CD14-positive monocyte (primary cell): ENCODE measurements at regions not wholly inside any gene's neighbourhood (a gene's known extent, or its start where the extent isn't known, plus 50 kb on each side); places are given as distances from the start of the nearest gene placed in this dataset.

ENCODE experiments used
- DNase-seq, 3 donors: peaks; one replicate each; pipeline ENCODE4 v3.0.0-alpha.2; 2011 to 2022
- H2AFZ ChIP-seq: 2 replicates; pipeline ENCODE4 v1.6.0; 2012; ENCODE audit warnings: mild to moderate bottlenecking, low read depth, low read length, inconsistent platforms; ENCODE audit not compliant: insufficient read depth, poor library complexity, severe bottlenecking
- H3K27ac ChIP-seq, 2 donors: 1 replicate in 1 of 2; 2 replicates in 1 of 2; pipeline ENCODE4 v1.5.1; 2012 to 2013; ENCODE audit warnings: low read length in 2 of 2, control low read depth in 1 of 2, inconsistent platforms in 1 of 2, low read depth in 1 of 2, mild to moderate bottlenecking in 1 of 2
- H3K27me3 ChIP-seq, 2 donors: one replicate each; pipeline versions ENCODE4 v1.6.0 to v1.6.1; 2011 to 2013; ENCODE audit warnings: low read length in 2 of 2; ENCODE audit not compliant: control insufficient read depth in 2 of 2, insufficient read depth in 2 of 2
- H3K36me3 ChIP-seq, 2 donors: replicated peaks in 1 of 2; 1 replicate in 1 of 2; 2 replicates in 1 of 2; pipeline versions ENCODE4 v1.5.1 to v1.6.1; 2012 to 2013; ENCODE audit warnings: low read length in 2 of 2, control low read depth in 1 of 2, inconsistent platforms in 1 of 2, mild to moderate bottlenecking in 1 of 2; ENCODE audit not compliant: insufficient read depth in 2 of 2, control insufficient read depth in 1 of 2
- H3K4me1 ChIP-seq, 2 donors: 1 replicate in 1 of 2; 2 replicates in 1 of 2; pipeline versions ENCODE4 v1.5.1 to v1.6.1; 2012 to 2013; ENCODE audit warnings: low read length in 2 of 2, control low read depth in 1 of 2, inconsistent platforms in 1 of 2, mild to moderate bottlenecking in 1 of 2, moderate library complexity in 1 of 2; ENCODE audit not compliant: insufficient read depth in 2 of 2, control insufficient read depth in 1 of 2
- H3K4me2 ChIP-seq: replicated peaks from 2 replicates; pipeline ENCODE3; 2012; ENCODE audit warnings: low read length, moderate library complexity, mild to moderate bottlenecking; ENCODE audit not compliant: poor library complexity, severe bottlenecking; ENCODE audit errors: extremely low read depth
- H3K4me3 ChIP-seq, 3 experiments: fragments of 200-600 bp in 1 of 3; sonication (generic) in 1 of 3; replicated peaks in 1 of 3; 1 replicate in 2 of 3; 2 replicates in 1 of 3; pipeline ENCODE4 v1.5.1; 2011 to 2013; ENCODE audit warnings: low read length in 3 of 3, mild to moderate bottlenecking in 3 of 3, control low read depth in 2 of 3, low read depth in 2 of 3, inconsistent platforms in 1 of 3, moderate library complexity in 1 of 3
- H3K79me2 ChIP-seq: 2 replicates; pipeline ENCODE4 v1.6.0; 2012; ENCODE audit warnings: mild to moderate bottlenecking, control low read depth, inconsistent platforms, low read length, moderate library complexity; ENCODE audit not compliant: insufficient read depth
- H3K9ac ChIP-seq: 2 replicates; pipeline ENCODE4 v1.6.0; 2017; ENCODE audit warnings: low read length, mild to moderate bottlenecking; ENCODE audit not compliant: insufficient read depth, poor library complexity, severe bottlenecking
- H3K9me3 ChIP-seq, 2 donors: replicated peaks in 1 of 2; 1 replicate in 1 of 2; 2 replicates in 1 of 2; pipeline versions ENCODE4 v1.5.1 to v1.6.1; 2012 to 2013; ENCODE audit warnings: low read length in 2 of 2, control low read depth in 1 of 2; ENCODE audit not compliant: control insufficient read depth in 1 of 2, insufficient read depth in 1 of 2
- H4K20me1 ChIP-seq: 2 replicates; pipeline ENCODE4 v1.6.0; 2012; ENCODE audit warnings: mild to moderate bottlenecking, low read length, control low read depth, moderate library complexity; ENCODE audit not compliant: insufficient read depth
- H3K27ac Mint-ChIP-seq, 7 donors: one replicate each; pipeline ENCODE4 v1.8.0; 2020; ENCODE audit warnings: mild to moderate bottlenecking in 7 of 7, mixed read lengths in 7 of 7, moderate library complexity in 6 of 7, inconsistent platforms in 2 of 7
- H3K27me3 Mint-ChIP-seq, 3 donors: one replicate each; pipeline ENCODE4 v1.8.0; 2021 to 2022; ENCODE audit warnings: low read depth in 3 of 3, mild to moderate bottlenecking in 3 of 3, mixed read lengths in 3 of 3, moderate library complexity in 3 of 3, inconsistent platforms in 1 of 3
- H3K36me3 Mint-ChIP-seq, 2 donors: one replicate each; pipeline ENCODE4 v1.8.0; 2020; ENCODE audit warnings: mixed read lengths in 2 of 2, inconsistent platforms in 1 of 2, mild to moderate bottlenecking in 1 of 2
- H3K4me1 Mint-ChIP-seq: one replicate; pipeline ENCODE4 v1.8.0; 2020; ENCODE audit warnings: mild to moderate bottlenecking, mixed read lengths
- H3K4me3 Mint-ChIP-seq, 2 donors: one replicate each; pipeline ENCODE4 v1.8.0; 2020; ENCODE audit warnings: mild to moderate bottlenecking in 2 of 2, mixed read lengths in 2 of 2, moderate library complexity in 1 of 2
- H3K9me3 Mint-ChIP-seq, 7 donors: one replicate each; pipeline ENCODE4 v1.8.0; 2020 to 2022; ENCODE audit warnings: mixed read lengths in 7 of 7, mild to moderate bottlenecking in 6 of 7, moderate library complexity in 6 of 7, inconsistent platforms in 2 of 7
- CTCF ChIP-seq: fragments of 200-600 bp; IDR thresholded peaks from one replicate; pipeline ENCODE4 v1.8.0; 2022; ENCODE audit warnings: antibody characterized with exemption, mild to moderate bottlenecking
- WGBS: methylation state at CpG from one replicate; pipeline ENCODE4 v1.1.5; 2013; ENCODE audit warnings: missing lambda C conversion rate; ENCODE audit not compliant: insufficient coverage; 5-methylcytosine and 5-hydroxymethylcytosine counted together
- intact Hi-C, 2 donors: fragments of 100-400 bp; cut with micrococcal nuclease; formaldehyde crosslinking; loops; one replicate each; pipeline versions ENCODE4 v1.15.0 to v1.15.1; 2023

GRCh38 chr14:95433094-95433478 lies 83.4 kb downstream of the SYNE3 start:
- Histone ChIP-seq H4K20me1 (peaks cover 33% of the 10 kb centered on the region), H3K4me1 (no peaks in the 10 kb centered on the region), H3K4me3 (no peak overlapping the region), H2AFZ (no peak overlapping the region), H3K36me3 (peaks cover 98 to 100% of the 10 kb centered on the region in 2 donors), H3K27ac (peak overlapping the region in 1 of 2 donors; percentile 4), H3K79me2 (no peaks in the 10 kb centered on the region), H3K9me3 (no peaks in the 10 kb centered on the region), H3K4me2 (no peak overlapping the region), H3K27me3 (no peaks in the 10 kb centered on the region), H3K9ac (no peak overlapping the region)
- no peaks in the 10 kb centered on the region for H3K9me3 Mint-ChIP-seq
- intact Hi-C loops = loop anchor here (10.0 kb wide), 1 partner anchor 342 kb away; no protein-coding TSS in a partner anchor
- H3K36me3 Mint-ChIP-seq = peaks cover 92 to 98% of the 10 kb centered on the region in 2 donors
- H3K27me3 Mint-ChIP-seq = peaks cover 0 to 2% (median 0%) of the 10 kb centered on the region in 3 donors
- DNase-seq = no peak
- WGBS = over 99% methylated on average over 8 of the region's 8 CpGs
- no peaks in the 10 kb centered on the region for H3K4me1 Mint-ChIP-seq
- peak overlapping the region in 1 of 7 donors; percentile 22 for H3K27ac Mint-ChIP-seq
- H3K4me3 Mint-ChIP-seq = no peak overlapping the region
- TF ChIP-seq CTCF = no peak

GRCh38 chr14:95432144-95433093 lies 84.0 kb downstream of the SYNE3 start:
- peak overlapping the region in 1 of 7 donors; percentile 37 for H3K27ac Mint-ChIP-seq
- WGBS = 94% methylated on average over 15 of the region's 20 CpGs
- H3K4me3 Mint-ChIP-seq = no peak overlapping the region
- H4K20me1 ChIP-seq = peaks cover 36% of the 10 kb centered on the region
- H3K4me2 ChIP-seq = no peak overlapping the region
- peaks cover 0 to 2% (median 0%) of the 10 kb centered on the region in 3 donors for H3K27me3 Mint-ChIP-seq
- H3K4me3 ChIP-seq = no peak overlapping the region
- no peaks in the 10 kb centered on the region for H3K79me2 ChIP-seq
- H3K9ac ChIP-seq = no peak overlapping the region
- intact Hi-C loops = loop anchor here (10.0 kb wide), 1 partner anchor 342 kb away; no protein-coding TSS in a partner anchor
- H2AFZ ChIP-seq = no peak overlapping the region
- peaks cover 96 to 100% of the 10 kb centered on the region in 2 donors for H3K36me3 ChIP-seq
- H3K9me3 ChIP-seq = no peaks in the 10 kb centered on the region
- no peaks in the 10 kb centered on the region for H3K9me3 Mint-ChIP-seq
- H3K4me1 Mint-ChIP-seq = no peaks in the 10 kb centered on the region
- TF ChIP-seq CTCF = no peak
- no peak for DNase-seq
- H3K27me3 ChIP-seq = no peaks in the 10 kb centered on the region
- H3K4me1 ChIP-seq = no peaks in the 10 kb centered on the region
- H3K27ac ChIP-seq = peak overlapping the region in 1 of 2 donors; percentile 4
- peaks cover 92 to 98% of the 10 kb centered on the region in 2 donors for H3K36me3 Mint-ChIP-seq
